Osteoblast (primary cell): ENCODE measurements at regions not wholly inside any gene's neighbourhood (a gene's known extent, or its start where the extent isn't known, plus 50 kb on each side); places are given as distances from the start of the nearest gene placed in this dataset.
"Not testable (repeated sequence)": the region's sequence is repeated elsewhere in the genome, so short reads cannot be mapped to it uniquely, and the experiment has no call there.

Source experiments
- DNase-seq: peaks from one replicate; pipeline ENCODE4 v3.0.0; 2011; ENCODE audit warnings: low spot score, mixed read lengths; ENCODE audit not compliant: insufficient read length; ENCODE audit errors: missing footprints
- H2AFZ ChIP-seq: 2 replicates; pipeline ENCODE4 v1.6.0; 2011; ENCODE audit warnings: mild to moderate bottlenecking, low read length
- H3K27ac ChIP-seq: 2 replicates; pipeline ENCODE4 v1.5.1; 2011; ENCODE audit warnings: mild to moderate bottlenecking, low read depth, low read length, moderate library complexity
- H3K27me3 ChIP-seq: 2 replicates; pipeline ENCODE4 v1.6.0; 2012; ENCODE audit warnings: mild to moderate bottlenecking, control low read depth, inconsistent platforms, low read length, moderate library complexity; ENCODE audit not compliant: insufficient read depth
- H3K36me3 ChIP-seq: 2 replicates; pipeline ENCODE4 v1.5.1; 2011; ENCODE audit warnings: mild to moderate bottlenecking, low read length, control low read depth, moderate library complexity; ENCODE audit not compliant: insufficient read depth
- H3K4me1 ChIP-seq: 2 replicates; pipeline ENCODE4 v1.5.1; 2011; ENCODE audit warnings: mild to moderate bottlenecking, low read length, control low read depth, moderate library complexity; ENCODE audit not compliant: insufficient read depth
- H3K4me2 ChIP-seq: 2 replicates; pipeline ENCODE4 v1.6.0; 2011; ENCODE audit warnings: mild to moderate bottlenecking, low read length; ENCODE audit not compliant: insufficient read depth
- H3K4me3 ChIP-seq: fragments of 200-600 bp; sonication (generic); 3 replicates; pipeline ENCODE4 v1.5.1; 2012; ENCODE audit warnings: mild to moderate bottlenecking, low read length, inconsistent platforms; ENCODE audit not compliant: insufficient read depth
- H3K79me2 ChIP-seq: 2 replicates; pipeline ENCODE4 v1.6.0; 2012; ENCODE audit warnings: mild to moderate bottlenecking, low read length, control low read depth, inconsistent platforms; ENCODE audit not compliant: insufficient read depth
- H3K9me3 ChIP-seq: 2 replicates; pipeline ENCODE4 v1.5.1; 2011; ENCODE audit warnings: low read depth, low read length, control low read depth
- H4K20me1 ChIP-seq: 2 replicates; pipeline ENCODE4 v1.6.0; 2012; ENCODE audit warnings: mild to moderate bottlenecking, low read length, control low read depth; ENCODE audit not compliant: insufficient read depth
- CTCF ChIP-seq: IDR thresholded peaks from 2 replicates; pipeline ENCODE4 v1.5.1; 2011; ENCODE audit warnings: mild to moderate bottlenecking, low read depth, low read length, moderate library complexity; ENCODE audit errors: extremely low read depth

GRCh38 chr16:29228664-29229611, 177.6 kb downstream of the NPIPB11 start:
- DNase-seq, H3K9me3 ChIP-seq, H3K4me1 ChIP-seq, H4K20me1 ChIP-seq, H3K27ac ChIP-seq, H2AFZ ChIP-seq, H3K36me3 ChIP-seq, H3K4me2 ChIP-seq, H3K27me3 ChIP-seq, H3K4me3 ChIP-seq, H3K79me2 ChIP-seq: not testable (repeated sequence)

GRCh38 chr16:29227751-29228663, 178.5 kb downstream of the NPIPB11 start:
- H2AFZ ChIP-seq, H4K20me1 ChIP-seq, H3K4me1 ChIP-seq, H3K9me3 ChIP-seq, H3K27me3 ChIP-seq, H3K4me2 ChIP-seq, H3K4me3 ChIP-seq, H3K79me2 ChIP-seq, H3K36me3 ChIP-seq, DNase-seq, H3K27ac ChIP-seq: not testable (repeated sequence)
- peak; percentile 29 for TF ChIP-seq CTCF

GRCh38 chr16:29226782-29227181, 179.7 kb downstream of the NPIPB11 start:
- no peaks in the 10 kb centered on the region for H3K36me3 ChIP-seq
- H3K4me3 ChIP-seq = no peak overlapping the region
- H3K4me1 ChIP-seq = peaks cover 7% of the 10 kb centered on the region
- no peak for DNase-seq
- no peaks in the 10 kb centered on the region for H3K9me3 ChIP-seq
- no peak overlapping the region for H2AFZ ChIP-seq
- no peak for TF ChIP-seq CTCF
- no peak overlapping the region for H3K4me2 ChIP-seq
- H3K27me3 ChIP-seq = no peaks in the 10 kb centered on the region
- no peaks in the 10 kb centered on the region for H3K79me2 ChIP-seq
- H4K20me1 ChIP-seq = no peaks in the 10 kb centered on the region
- H3K27ac ChIP-seq = no peak overlapping the region

- H3K36me3 ChIP-seq, DNase-seq, H2AFZ ChIP-seq, H3K9me3 ChIP-seq, H4K20me1 ChIP-seq, H3K27me3 ChIP-seq, H3K4me3 ChIP-seq, H3K4me2 ChIP-seq, H3K27ac ChIP-seq, H3K79me2 ChIP-seq: not testable (repeated sequence)
- peaks cover 22% of the 10 kb centered on the region for H3K4me1 ChIP-seq
Measured at GRCh38 chr16:29224675-29225074, 181.8 kb downstream of the NPIPB11 start.

GRCh38 chr16:29222615-29223014, 183.9 kb downstream of the NPIPB11 start:
- peaks cover 33% of the 10 kb centered on the region for H3K4me1 ChIP-seq
- not testable (repeated sequence) for H3K27me3 ChIP-seq, H4K20me1 ChIP-seq, H3K4me2 ChIP-seq, H2AFZ ChIP-seq, H3K36me3 ChIP-seq, DNase-seq, H3K4me3 ChIP-seq, H3K79me2 ChIP-seq, H3K27ac ChIP-seq, H3K9me3 ChIP-seq

GRCh38 chr16:29222008-29222407, 184.5 kb downstream of the NPIPB11 start:
- not testable (repeated sequence) for H3K4me2 ChIP-seq, H3K79me2 ChIP-seq

More at GRCh38 chr16:29222008-29222407, 184.5 kb downstream of the NPIPB11 start:
- not testable (repeated sequence) for H3K4me3 ChIP-seq, H2AFZ ChIP-seq, H3K9me3 ChIP-seq, H3K36me3 ChIP-seq, H4K20me1 ChIP-seq, DNase-seq, H3K27me3 ChIP-seq
- peaks cover 33% of the 10 kb centered on the region for H3K4me1 ChIP-seq
- H3K27ac ChIP-seq = peak overlapping the region; percentile 72
